Glutamatergic neuron (in vitro differentiated cells): ENCODE measurements at regions not wholly inside any gene's neighbourhood (a gene's known extent, or its start where the extent isn't known, plus 50 kb on each side); places are given as distances from the start of the nearest gene placed in this dataset.

Experiments
- DNase-seq: peaks from one replicate; pipeline ENCODE4 v3.0.0; 2022
- H3K27ac Mint-ChIP-seq: one replicate; pipeline ENCODE4 v1.8.0; 2020; ENCODE audit warnings: mild to moderate bottlenecking, mixed read lengths, inconsistent platforms; ENCODE audit not compliant: unreplicated experiment
- H3K27me3 Mint-ChIP-seq: one replicate; pipeline ENCODE4 v1.8.0; 2020; ENCODE audit warnings: mild to moderate bottlenecking, moderate library complexity, mixed read lengths, inconsistent platforms; ENCODE audit not compliant: unreplicated experiment
- H3K36me3 Mint-ChIP-seq: one replicate; pipeline ENCODE4 v1.8.0; 2020; ENCODE audit warnings: mild to moderate bottlenecking, mixed read lengths, inconsistent platforms; ENCODE audit not compliant: unreplicated experiment
- H3K4me1 Mint-ChIP-seq: one replicate; pipeline ENCODE4 v1.8.0; 2020; ENCODE audit warnings: mild to moderate bottlenecking, low read depth, mixed read lengths, inconsistent platforms; ENCODE audit not compliant: unreplicated experiment
- H3K4me3 Mint-ChIP-seq: one replicate; pipeline ENCODE4 v1.8.0; 2020; ENCODE audit warnings: mild to moderate bottlenecking, mixed read lengths, inconsistent platforms; ENCODE audit not compliant: unreplicated experiment
- H3K9me3 Mint-ChIP-seq: one replicate; pipeline ENCODE4 v1.8.0; 2020; ENCODE audit warnings: mild to moderate bottlenecking, moderate library complexity, mixed read lengths, inconsistent platforms; ENCODE audit not compliant: unreplicated experiment
- TF ChIP-seq, protein P1 (sequence below): fragments of 200-600 bp; sonication (generic); IDR thresholded peaks from one replicate; pipeline ENCODE4 v1.5.0; 2021; ENCODE audit not compliant: partially characterized antibody, unreplicated experiment

- no peaks in the 10 kb centered on the region for H3K4me1 Mint-ChIP-seq
- no peaks in the 10 kb centered on the region for H3K9me3 Mint-ChIP-seq
- TF ChIP-seq, protein P1, sequence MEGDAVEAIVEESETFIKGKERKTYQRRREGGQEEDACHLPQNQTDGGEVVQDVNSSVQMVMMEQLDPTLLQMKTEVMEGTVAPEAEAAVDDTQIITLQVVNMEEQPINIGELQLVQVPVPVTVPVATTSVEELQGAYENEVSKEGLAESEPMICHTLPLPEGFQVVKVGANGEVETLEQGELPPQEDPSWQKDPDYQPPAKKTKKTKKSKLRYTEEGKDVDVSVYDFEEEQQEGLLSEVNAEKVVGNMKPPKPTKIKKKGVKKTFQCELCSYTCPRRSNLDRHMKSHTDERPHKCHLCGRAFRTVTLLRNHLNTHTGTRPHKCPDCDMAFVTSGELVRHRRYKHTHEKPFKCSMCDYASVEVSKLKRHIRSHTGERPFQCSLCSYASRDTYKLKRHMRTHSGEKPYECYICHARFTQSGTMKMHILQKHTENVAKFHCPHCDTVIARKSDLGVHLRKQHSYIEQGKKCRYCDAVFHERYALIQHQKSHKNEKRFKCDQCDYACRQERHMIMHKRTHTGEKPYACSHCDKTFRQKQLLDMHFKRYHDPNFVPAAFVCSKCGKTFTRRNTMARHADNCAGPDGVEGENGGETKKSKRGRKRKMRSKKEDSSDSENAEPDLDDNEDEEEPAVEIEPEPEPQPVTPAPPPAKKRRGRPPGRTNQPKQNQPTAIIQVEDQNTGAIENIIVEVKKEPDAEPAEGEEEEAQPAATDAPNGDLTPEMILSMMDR, result no peak
- no peak overlapping the region for H3K4me3 Mint-ChIP-seq
- H3K36me3 Mint-ChIP-seq, result no peaks in the 10 kb centered on the region
- H3K27me3 Mint-ChIP-seq, result peaks cover 2% of the 10 kb centered on the region
- DNase-seq, result no peak
- no peak overlapping the region for H3K27ac Mint-ChIP-seq
These were observed 253.6 kb upstream of the FLRT2 start for GRCh38 chr14:85276161-85276978.

- TF ChIP-seq, protein P1, result no peak
- Mint-ChIP-seq H3K27ac (no peak overlapping the region), H3K27me3 (peaks cover 2% of the 10 kb centered on the region), H3K4me3 (no peak overlapping the region), H3K4me1 (no peaks in the 10 kb centered on the region), H3K36me3 (no peaks in the 10 kb centered on the region), H3K9me3 (no peaks in the 10 kb centered on the region)
- DNase-seq, result no peak
These were observed 253.0 kb upstream of the FLRT2 start for GRCh38 chr14:85276979-85277228.

DNA sequence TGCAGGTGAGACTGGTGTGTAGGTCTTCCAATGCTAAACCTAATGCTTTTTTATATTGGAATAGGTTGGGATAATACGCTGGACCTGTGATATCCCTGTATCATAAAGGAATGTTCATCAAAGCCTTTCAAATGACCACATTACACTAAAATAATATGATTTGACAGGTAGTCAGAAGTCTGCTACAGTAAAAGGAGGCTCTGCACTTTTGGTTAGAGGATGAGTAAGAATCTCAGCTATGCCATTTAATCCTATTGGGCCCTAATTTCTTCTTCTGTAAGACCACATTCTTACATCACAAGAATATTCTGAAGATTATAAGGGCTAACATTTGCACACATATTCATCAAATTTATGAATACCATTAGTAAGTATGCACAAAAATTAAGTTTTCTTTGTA lies 250.5 kb upstream of the FLRT2 start:
- Mint-ChIP-seq H3K4me1 (peaks cover 6% of the 10 kb centered on the region), H3K9me3 (no peaks in the 10 kb centered on the region), H3K27me3 (peaks cover 2% of the 10 kb centered on the region), H3K4me3 (no peak overlapping the region), H3K27ac (no peak overlapping the region), H3K36me3 (no peaks in the 10 kb centered on the region)
- TF ChIP-seq, protein P1, result no peak
- no peak for DNase-seq

- H3K4me1 Mint-ChIP-seq, result peaks cover 7% of the 10 kb centered on the region
- no peak overlapping the region for H3K27ac Mint-ChIP-seq
- no peaks in the 10 kb centered on the region for H3K9me3 Mint-ChIP-seq
- DNase-seq, result no peak
- H3K27me3 Mint-ChIP-seq, result peaks cover 2% of the 10 kb centered on the region
- TF ChIP-seq, protein P1, result no peak
- H3K4me3 Mint-ChIP-seq, result no peak overlapping the region
- no peaks in the 10 kb centered on the region for H3K36me3 Mint-ChIP-seq
These were observed 249.9 kb upstream of the FLRT2 start for GRCh38 chr14:85280074-85280473.

- no peak overlapping the region for H3K27ac Mint-ChIP-seq
- DNase-seq, result no peak
- H3K36me3 Mint-ChIP-seq, result no peaks in the 10 kb centered on the region
- H3K4me3 Mint-ChIP-seq, result no peak overlapping the region
- H3K27me3 Mint-ChIP-seq, result peaks cover 2% of the 10 kb centered on the region
- TF ChIP-seq, protein P1, result no peak
- no peaks in the 10 kb centered on the region for H3K9me3 Mint-ChIP-seq
- H3K4me1 Mint-ChIP-seq, result peaks cover 7% of the 10 kb centered on the region
These were observed 248.0 kb upstream of the FLRT2 start for GRCh38 chr14:85281921-85282320.
